ENCODE measurements at regions not wholly inside any gene's neighbourhood (a gene's known extent, or its start where the extent isn't known, plus 50 kb on each side); places are given as distances from the start of the nearest gene placed in this dataset.

GRCh38 chr2:147531269-147531668 is 313.6 kb upstream of the ACVR2A start:
- no peak for DNase-seq
- Mint-ChIP-seq H3K4me3 (no peak overlapping the region), H3K27ac (no peak overlapping the region), H3K36me3 (no peaks in the 10 kb centered on the region), H3K9me3 (no peaks in the 10 kb centered on the region), H3K4me1 (ENCODE audit: low read depth) (peaks cover 2% of the 10 kb centered on the region), H3K27me3 (no peaks in the 10 kb centered on the region)
- ChIA-PET POLR2A (no interaction called here), CTCF (no interaction called here)
- intact Hi-C loops (cut with micrococcal nuclease): no loop called here

DNA sequence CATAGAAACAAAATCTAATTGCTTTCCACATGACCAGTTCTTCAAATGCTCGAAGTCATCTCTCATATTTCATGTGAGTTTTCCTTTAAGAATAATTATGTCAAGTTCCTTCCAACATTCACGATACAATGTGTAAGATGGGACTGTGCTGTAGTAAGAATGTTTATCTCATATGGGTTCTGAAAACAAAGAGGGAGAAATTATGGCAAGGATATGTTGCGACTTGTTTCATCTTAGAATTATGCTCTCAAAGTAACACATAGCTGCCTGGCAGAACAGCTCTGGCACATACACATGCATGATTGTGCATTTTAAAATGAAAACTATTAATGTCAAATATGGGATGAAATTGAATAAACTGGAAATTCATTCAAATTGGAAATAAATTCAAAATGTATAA is 314.8 kb upstream of the ACVR2A start:
- ChIA-PET POLR2A (no interaction called here), CTCF (no interaction called here)
- no peak overlapping the region for H3K27ac Mint-ChIP-seq
- no peaks in the 10 kb centered on the region for H3K27me3 Mint-ChIP-seq
- H3K4me1 Mint-ChIP-seq (ENCODE audit: low read depth): peaks cover 14% of the 10 kb centered on the region
- intact Hi-C loops (cut with micrococcal nuclease): no loop called here
- no peaks in the 10 kb centered on the region for H3K36me3 Mint-ChIP-seq
- DNase-seq: no peak
- no peaks in the 10 kb centered on the region for H3K9me3 Mint-ChIP-seq
- H3K4me3 Mint-ChIP-seq: no peak overlapping the region

DNA sequence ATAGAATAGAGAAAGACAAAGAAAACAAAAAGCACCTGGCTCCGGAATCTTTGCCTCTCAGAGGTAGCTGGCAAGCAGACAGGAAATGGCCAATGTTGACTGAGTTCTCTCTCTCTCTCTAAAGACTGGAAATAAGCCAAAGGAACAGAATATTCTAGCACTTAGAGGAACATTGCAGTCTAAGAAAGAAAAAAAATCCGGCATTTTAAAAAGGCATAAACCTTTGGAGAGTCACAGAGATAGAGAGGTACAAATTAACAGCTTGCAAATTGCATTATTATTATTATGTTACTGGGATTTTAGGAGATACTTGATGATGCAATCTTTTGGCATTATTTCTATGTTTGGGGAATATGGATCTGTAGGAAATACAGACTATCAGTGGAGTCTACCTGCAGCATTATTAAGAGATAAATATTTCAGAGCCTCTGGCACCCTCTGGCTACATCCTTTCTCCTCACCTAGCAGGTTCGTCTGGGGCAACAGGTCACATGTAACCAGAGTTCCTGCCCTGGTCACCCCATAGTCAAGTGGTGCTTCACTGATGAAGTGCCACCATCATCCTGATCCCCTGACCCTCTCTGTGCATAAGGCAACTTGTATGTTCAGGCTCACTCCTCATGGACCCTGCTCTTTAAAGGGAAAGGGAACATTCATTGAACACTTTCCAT is 318.9 kb upstream of the ACVR2A start:
- Mint-ChIP-seq H3K4me1 (ENCODE audit: low read depth) (peaks cover 16% of the 10 kb centered on the region), H3K9me3 (no peaks in the 10 kb centered on the region), H3K4me3 (no peak overlapping the region), H3K27me3 (no peaks in the 10 kb centered on the region), H3K36me3 (no peaks in the 10 kb centered on the region), H3K27ac (no peak overlapping the region)
- POLR2A ChIA-PET: no interaction called here
- no peak for DNase-seq
- intact Hi-C loops (cut with micrococcal nuclease): no loop called here
- CTCF ChIA-PET: no interaction called here

DNA sequence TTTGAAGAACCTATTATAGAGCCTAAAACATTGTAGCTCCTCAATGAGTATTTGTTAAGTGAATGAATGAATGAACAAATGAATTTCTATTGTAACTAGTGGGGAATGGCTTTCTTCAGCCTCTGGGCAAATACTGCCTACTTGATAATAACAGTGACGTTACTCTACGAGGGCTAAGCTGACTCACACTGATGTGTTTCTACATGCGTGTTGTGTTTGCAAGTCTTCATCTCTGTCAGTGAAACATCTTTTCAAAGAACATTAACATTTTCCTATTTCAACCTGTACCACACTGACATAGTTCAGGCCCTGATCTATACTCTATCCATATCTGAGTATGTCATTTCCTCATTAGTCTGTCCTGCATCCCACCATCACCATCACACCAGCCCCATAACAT is 319.9 kb upstream of the ACVR2A start:
- Mint-ChIP-seq H3K9me3 (no peaks in the 10 kb centered on the region), H3K36me3 (no peaks in the 10 kb centered on the region), H3K4me3 (no peak overlapping the region), H3K27me3 (no peaks in the 10 kb centered on the region), H3K27ac (no peak overlapping the region), H3K4me1 (ENCODE audit: low read depth) (peaks cover 21% of the 10 kb centered on the region)
- POLR2A ChIA-PET: no interaction called here
- CTCF ChIA-PET: no interaction called here
- DNase-seq: no peak
- intact Hi-C loops (cut with micrococcal nuclease): no loop called here

DNA sequence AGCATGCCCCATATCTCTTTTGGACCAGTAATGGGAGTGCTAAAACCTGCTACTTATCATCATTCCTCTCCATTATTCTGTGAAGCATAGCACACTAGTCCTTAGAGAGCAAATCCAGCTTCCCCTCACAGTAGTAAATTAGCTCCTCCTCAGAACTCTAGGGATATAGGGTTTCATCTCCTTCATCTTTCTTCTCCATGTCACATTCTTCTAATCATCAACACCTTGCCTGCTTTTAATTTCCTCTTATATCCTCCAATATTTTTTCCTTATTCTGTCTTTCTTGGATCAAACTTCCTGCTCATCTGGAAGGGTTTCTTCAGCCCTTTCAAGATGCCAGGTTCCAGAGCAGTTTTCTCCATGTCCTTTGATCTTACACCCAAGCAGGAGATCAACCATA is 321.4 kb upstream of the ACVR2A start:
- ChIA-PET POLR2A (no interaction called here), CTCF (no interaction called here)
- no peak for DNase-seq
- Mint-ChIP-seq H3K36me3 (no peaks in the 10 kb centered on the region), H3K4me1 (ENCODE audit: low read depth) (peaks cover 21% of the 10 kb centered on the region), H3K27ac (no peak overlapping the region), H3K4me3 (no peak overlapping the region), H3K9me3 (no peaks in the 10 kb centered on the region), H3K27me3 (no peaks in the 10 kb centered on the region)
- intact Hi-C loops (cut with micrococcal nuclease): no loop called here

DNA sequence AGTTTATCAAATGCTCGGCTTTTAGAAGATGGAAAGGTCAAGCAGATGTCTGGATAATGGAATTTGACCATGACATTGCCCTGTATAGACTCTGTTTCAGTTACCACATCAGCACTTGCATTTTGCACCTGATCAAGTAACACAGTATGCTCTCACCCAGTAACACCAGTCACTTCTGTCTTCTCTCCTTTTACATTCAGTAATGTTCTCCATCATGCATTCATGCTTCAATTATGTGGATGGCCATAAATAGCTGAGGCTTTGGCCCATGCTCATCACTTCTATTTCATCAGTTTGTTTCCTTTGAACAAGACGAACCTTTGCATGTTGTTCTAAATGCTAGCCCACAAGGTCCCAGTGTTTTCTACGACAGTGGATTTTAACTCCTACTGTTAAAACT is 322.9 kb upstream of the ACVR2A start:
- H3K27me3 Mint-ChIP-seq: no peaks in the 10 kb centered on the region
- DNase-seq: no peak
- no peak overlapping the region for H3K4me3 Mint-ChIP-seq
- intact Hi-C loops (cut with micrococcal nuclease): no loop called here
- H3K9me3 Mint-ChIP-seq: no peaks in the 10 kb centered on the region
- ChIA-PET CTCF (no interaction called here), POLR2A (no interaction called here)
- H3K4me1 Mint-ChIP-seq (ENCODE audit: low read depth): peaks cover 21% of the 10 kb centered on the region
- H3K27ac Mint-ChIP-seq: no peak overlapping the region
- H3K36me3 Mint-ChIP-seq: no peaks in the 10 kb centered on the region

DNA sequence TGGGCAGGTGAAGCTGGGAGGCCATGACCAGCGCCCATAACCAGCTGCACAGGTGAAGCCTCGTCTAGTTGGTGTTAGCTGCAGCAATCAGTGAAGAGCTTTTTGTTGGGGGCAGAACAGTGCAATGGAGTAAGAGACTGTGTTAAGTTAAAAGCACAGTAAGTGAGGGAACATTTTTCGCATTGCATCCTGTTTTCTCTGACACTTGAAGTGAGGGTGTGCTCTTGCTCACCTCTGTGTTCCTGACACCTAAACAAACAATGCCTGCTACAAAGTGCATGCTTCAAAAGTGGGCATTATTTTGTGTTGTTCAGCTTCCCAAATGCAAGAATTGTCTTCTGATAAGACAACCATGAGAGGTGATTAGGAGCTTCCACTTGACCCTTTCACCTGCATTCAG is 324.0 kb upstream of the ACVR2A start:
- POLR2A ChIA-PET: no interaction called here
- intact Hi-C loops (cut with micrococcal nuclease): no loop called here

GRCh38 chr2:147519178-147519577 is 325.7 kb upstream of the ACVR2A start:
- POLR2A ChIA-PET: no interaction called here
- H3K36me3 Mint-ChIP-seq: no peaks in the 10 kb centered on the region
- intact Hi-C loops (cut with micrococcal nuclease): no loop called here
- no peaks in the 10 kb centered on the region for H3K9me3 Mint-ChIP-seq
- H3K4me3 Mint-ChIP-seq: no peak overlapping the region
- H3K4me1 Mint-ChIP-seq (ENCODE audit: low read depth): peaks cover 10% of the 10 kb centered on the region
- no peaks in the 10 kb centered on the region for H3K27me3 Mint-ChIP-seq
- DNase-seq: no peak
- CTCF ChIA-PET: interaction anchor here (1.0 kb wide), 1 partner anchor 474 kb away, joined by 3 read pairs; no protein-coding TSS in a partner anchor
- no peak overlapping the region for H3K27ac Mint-ChIP-seq

More for the DNA sequence above, 324.0 kb upstream of the ACVR2A start:
- H3K4me3 Mint-ChIP-seq: no peak overlapping the region
- H3K9me3 Mint-ChIP-seq: no peaks in the 10 kb centered on the region
- DNase-seq: no peak
- no peaks in the 10 kb centered on the region for H3K36me3 Mint-ChIP-seq
- CTCF ChIA-PET: no interaction called here
- no peaks in the 10 kb centered on the region for H3K27me3 Mint-ChIP-seq
- peaks cover 15% of the 10 kb centered on the region for H3K4me1 Mint-ChIP-seq (ENCODE audit: low read depth)
- H3K27ac Mint-ChIP-seq: no peak overlapping the region

DNA sequence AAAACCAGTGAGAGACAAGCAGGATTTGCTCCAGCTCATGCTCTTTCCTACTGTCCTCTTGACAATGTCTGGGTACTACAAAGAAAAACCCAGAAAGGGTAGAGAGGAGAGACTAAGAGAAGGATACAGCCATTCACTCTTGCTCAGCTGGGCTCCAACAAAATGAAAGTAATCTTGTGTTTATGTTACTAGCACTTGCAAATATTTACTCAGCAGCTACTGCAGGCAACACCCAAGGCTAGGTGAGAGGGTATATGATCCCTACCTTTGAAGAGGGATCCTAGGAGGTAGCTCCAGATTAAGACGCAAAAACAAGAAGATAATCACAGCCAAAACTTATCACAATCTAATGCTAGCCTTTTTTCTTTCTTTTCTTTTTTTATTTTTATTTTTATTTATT is 329.6 kb upstream of the ACVR2A start:
- Mint-ChIP-seq H3K36me3 (no peaks in the 10 kb centered on the region), H3K27me3 (no peaks in the 10 kb centered on the region), H3K27ac (no peak overlapping the region), H3K4me1 (ENCODE audit: low read depth) (peaks cover 9% of the 10 kb centered on the region), H3K4me3 (no peak overlapping the region), H3K9me3 (no peaks in the 10 kb centered on the region)
- CTCF ChIA-PET: no interaction called here
- POLR2A ChIA-PET: no interaction called here
- no peak for DNase-seq
- intact Hi-C loops (cut with micrococcal nuclease): no loop called here

DNA sequence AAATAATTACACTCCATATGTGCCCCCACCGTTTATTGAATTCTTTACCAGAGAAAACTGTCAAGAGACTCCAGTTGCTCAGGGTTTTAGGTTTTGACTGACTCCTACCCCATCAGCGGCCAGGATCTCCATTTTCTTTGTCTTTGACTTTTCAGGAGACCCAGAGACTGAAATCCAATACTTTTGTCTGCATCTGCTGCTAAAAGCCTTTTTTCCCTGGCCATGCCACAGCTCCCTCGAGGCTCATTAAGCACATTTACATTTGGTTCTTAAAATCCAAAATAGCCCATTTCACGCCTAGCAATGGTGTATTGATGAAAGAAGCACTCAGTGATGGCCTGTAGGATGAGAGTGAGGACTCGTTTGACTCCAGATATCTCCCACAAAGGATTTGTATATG is 332.6 kb upstream of the ACVR2A start:
- DNase-seq: no peak
- Mint-ChIP-seq H3K36me3 (no peaks in the 10 kb centered on the region), H3K4me3 (no peak overlapping the region), H3K27ac (no peak overlapping the region), H3K9me3 (no peaks in the 10 kb centered on the region), H3K4me1 (ENCODE audit: low read depth) (peaks cover 9% of the 10 kb centered on the region), H3K27me3 (no peaks in the 10 kb centered on the region)
- POLR2A ChIA-PET: no interaction called here
- intact Hi-C loops (cut with micrococcal nuclease): no loop called here
- CTCF ChIA-PET: no interaction called here

GRCh38 chr2:147511491-147511948 is 333.3 kb upstream of the ACVR2A start:
- POLR2A ChIA-PET: no interaction called here
- H3K4me3 Mint-ChIP-seq: no peak overlapping the region
- no peaks in the 10 kb centered on the region for H3K36me3 Mint-ChIP-seq
- CTCF ChIA-PET: no interaction called here
- no peak overlapping the region for H3K27ac Mint-ChIP-seq
- peaks cover 9% of the 10 kb centered on the region for H3K4me1 Mint-ChIP-seq (ENCODE audit: low read depth)
- H3K27me3 Mint-ChIP-seq: no peaks in the 10 kb centered on the region
- DNase-seq: no peak
- H3K9me3 Mint-ChIP-seq: no peaks in the 10 kb centered on the region
- intact Hi-C loops (cut with micrococcal nuclease): no loop called here

DNA sequence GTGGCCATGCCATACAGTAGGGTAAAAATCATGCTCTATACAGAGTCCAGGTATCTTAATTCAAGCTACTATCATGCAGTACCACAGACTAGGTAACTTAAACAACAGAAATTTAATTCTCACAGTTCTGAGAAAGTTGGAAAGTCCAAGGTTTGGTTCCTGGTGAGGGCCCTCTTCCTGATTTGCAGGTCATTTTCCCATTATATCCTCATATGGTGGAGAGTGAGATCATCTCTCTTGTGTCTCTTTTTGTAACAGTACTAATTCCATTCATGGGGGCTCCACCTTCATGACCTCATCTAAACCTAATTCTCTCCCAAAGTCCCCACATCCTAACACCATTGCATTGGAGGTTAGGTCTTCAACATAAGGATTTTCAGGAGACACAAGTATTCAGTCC is 335.0 kb upstream of the ACVR2A start:
- intact Hi-C loops (cut with micrococcal nuclease): no loop called here
- CTCF ChIA-PET: no interaction called here
- Mint-ChIP-seq H3K36me3 (no peaks in the 10 kb centered on the region), H3K4me3 (no peak overlapping the region), H3K4me1 (ENCODE audit: low read depth) (peaks cover 7% of the 10 kb centered on the region), H3K9me3 (no peaks in the 10 kb centered on the region), H3K27ac (no peak overlapping the region), H3K27me3 (no peaks in the 10 kb centered on the region)
- no peak for DNase-seq
- POLR2A ChIA-PET: no interaction called here

- CTCF ChIA-PET: no interaction called here
- no peak for DNase-seq
- no peaks in the 10 kb centered on the region for H3K27me3 Mint-ChIP-seq
- H3K36me3 Mint-ChIP-seq: no peaks in the 10 kb centered on the region
- intact Hi-C loops (cut with micrococcal nuclease): no loop called here
- POLR2A ChIA-PET: no interaction called here
- peaks cover 18% of the 10 kb centered on the region for H3K4me1 Mint-ChIP-seq (ENCODE audit: low read depth)
- no peak overlapping the region for H3K27ac Mint-ChIP-seq
- H3K9me3 Mint-ChIP-seq: no peaks in the 10 kb centered on the region
- no peak overlapping the region for H3K4me3 Mint-ChIP-seq
These were observed 337.9 kb upstream of the ACVR2A start for GRCh38 chr2:147506889-147507288.
